ENCODE measurements at regions not wholly inside any gene's neighbourhood (a gene's known extent, or its start where the extent isn't known, plus 50 kb on each side); places are given as distances from the start of the nearest gene placed in this dataset.
"Not testable (repeated sequence)": the region's sequence is repeated elsewhere in the genome, so short reads cannot be mapped to it uniquely, and the experiment has no call there.

DNA sequence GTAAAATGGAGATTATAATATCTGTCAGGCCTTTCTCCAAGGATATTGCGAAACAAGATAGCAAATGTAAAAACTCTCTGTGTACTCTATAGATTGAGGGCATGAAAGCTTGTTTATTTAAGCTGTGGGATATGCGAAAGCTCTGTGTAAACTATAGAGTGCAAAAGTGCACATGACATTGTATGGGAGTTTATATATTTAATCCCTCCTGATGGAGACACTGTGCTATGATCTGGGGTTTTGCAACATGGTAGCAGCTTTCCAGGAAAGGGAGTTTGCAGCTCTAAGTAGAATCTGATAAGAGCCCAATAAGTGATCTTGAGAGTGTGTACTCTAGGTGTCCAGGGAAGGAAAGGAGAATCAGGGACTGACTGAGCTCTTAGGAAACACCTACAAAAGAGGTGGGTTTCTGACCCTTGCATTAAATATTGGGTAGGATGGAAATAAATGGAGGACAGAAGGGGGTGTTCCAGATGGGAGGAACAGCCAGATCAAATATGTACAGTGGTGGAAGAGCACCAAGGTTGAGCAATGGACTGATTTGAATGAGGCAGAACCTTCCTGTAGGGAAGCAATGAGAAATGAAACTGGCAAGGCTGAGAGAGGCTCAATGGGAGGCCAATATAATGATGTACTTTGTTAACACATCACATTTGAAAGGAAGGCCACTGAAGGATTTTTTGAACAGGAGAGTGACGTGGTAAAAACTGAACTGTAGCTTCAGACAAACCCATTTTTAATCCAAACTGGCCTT, 450.1 kb downstream of the GJA1 start:
- DNase-seq: no peak

DNA sequence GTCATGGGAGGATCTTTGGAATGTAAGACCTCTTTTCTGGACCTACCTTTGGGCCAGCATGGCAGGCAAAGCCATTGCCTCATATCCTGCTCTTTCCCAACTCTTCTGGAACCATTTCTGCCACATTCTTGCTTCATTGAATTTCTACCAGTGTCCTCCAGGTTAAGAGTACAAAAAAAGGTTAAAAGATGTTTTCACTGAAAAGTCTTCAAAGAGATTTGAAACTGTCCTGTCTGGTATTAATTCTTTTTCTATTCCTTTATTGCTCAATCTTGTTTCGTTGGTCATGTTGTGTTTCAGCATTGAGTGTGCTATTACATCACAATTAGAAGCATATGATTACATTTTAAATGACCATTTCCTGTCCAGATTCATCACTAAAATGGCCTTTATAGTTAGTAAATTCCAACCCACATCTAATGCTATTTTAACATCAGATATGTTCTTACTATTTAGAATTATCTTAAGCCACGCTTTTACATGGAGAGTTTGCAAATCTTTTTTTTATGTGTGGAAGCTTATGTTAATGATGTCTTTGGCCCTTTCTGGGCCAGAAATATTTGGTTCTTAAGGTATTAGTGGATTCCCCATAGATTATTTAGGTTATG, 450.9 kb downstream of the GJA1 start:
- no peak for DNase-seq

DNA sequence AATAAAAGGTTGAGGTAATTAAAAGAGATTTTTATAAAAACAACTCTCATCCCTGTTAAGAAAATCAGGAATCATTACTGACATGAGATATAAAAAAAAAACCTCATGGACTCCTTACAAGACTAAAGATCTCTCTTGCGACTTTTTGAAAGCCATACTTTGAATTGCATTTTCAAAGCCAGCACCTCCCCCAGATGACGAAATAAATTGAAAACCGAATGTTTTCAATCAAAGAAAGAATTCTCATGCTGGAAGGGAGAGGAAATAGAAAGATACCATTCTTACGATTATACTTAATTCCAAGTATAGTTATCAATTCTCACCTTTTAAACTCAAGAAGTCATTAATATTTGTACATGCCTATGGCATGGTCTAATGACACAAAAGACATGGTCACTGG, 452.3 kb downstream of the GJA1 start:
- DNase-seq: no peak

DNA sequence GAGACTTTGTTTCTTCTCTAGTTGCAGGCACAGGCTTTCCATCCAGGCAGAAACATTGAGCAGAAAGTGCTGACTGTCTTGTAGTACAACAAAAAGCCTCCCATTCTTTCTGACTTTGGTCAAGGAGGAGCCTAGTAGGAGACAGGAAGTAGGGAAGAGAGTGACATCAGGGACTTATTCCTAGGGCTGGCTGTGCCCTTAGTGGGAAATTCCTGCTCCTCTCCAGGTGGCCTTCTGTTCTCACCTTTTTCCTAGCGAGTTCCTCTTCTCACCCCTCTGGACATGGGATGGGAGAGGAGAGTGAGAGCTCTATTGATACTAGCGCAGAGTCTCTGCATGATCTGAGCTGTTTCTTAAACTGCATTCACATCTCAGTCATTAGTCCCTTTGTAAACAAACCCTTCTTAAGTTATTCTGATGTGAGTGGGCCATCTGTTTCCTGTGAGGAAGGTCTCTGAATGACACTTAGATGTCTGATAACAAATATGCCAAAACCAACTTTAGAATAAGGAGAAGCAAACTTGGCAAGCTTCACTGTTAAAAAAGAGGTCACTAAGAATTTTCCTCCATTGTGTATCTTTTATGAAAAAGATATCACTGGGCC, 455.0 kb downstream of the GJA1 start:
- DNase-seq: no peak

DNA sequence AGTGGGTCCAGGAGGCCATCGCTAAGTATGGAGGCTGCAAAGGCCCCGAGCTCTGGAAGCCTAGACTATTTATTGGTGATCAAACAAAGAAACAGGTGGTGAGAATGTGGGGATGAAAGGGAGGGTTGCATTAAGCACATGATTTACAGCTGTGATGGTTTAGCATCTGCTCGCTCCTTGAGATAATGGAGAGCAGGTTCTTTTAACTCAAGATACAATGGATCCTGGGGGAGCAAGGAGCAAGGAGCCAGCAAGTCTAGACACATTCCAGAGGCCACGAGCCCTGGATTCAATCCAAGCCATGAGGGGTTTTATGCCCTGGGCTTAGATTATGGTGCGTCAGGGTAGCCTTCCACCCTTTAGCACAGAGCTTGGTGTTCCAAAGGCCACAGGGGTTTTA, 460.3 kb downstream of the GJA1 start:
- not testable (repeated sequence) for DNase-seq

DNA sequence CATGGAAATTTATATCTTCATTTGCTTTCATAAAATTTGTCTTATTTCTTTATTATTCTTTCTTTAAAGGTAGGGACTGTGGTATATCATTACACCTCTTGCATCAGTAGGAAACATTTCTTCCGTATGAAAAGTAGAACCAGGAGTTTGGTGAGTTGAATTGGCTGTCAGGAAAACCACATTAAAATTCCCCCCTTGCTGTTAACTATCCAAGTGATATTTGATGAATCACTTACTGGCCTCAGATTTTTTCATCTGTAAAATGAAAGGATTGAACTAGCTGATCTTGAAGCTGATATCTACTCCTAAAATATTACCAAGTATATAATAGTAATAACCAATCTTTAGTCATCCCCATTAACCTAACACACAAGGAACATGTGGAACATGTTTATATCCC, 460.9 kb downstream of the GJA1 start:
- DNase-seq: no peak

DNA sequence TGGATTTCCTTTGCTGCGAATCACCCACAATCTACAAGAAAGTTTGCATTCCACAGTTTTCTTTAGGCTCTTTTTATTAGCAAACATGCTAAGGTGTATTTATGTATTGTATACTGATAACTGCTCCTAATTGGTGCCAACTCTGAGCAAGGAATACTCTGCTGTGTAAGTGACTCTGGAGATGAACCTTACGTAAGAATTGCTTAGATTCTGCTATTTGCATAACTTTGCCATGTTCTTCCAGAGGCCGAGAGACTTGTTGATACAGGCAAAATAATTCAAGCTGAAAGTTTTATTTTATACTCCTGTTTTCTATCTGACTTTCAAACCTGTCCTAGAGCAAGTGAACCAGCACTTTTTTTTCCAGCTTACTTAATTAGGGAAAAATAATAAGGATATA, 461.3 kb downstream of the GJA1 start:
- no peak for DNase-seq

DNA sequence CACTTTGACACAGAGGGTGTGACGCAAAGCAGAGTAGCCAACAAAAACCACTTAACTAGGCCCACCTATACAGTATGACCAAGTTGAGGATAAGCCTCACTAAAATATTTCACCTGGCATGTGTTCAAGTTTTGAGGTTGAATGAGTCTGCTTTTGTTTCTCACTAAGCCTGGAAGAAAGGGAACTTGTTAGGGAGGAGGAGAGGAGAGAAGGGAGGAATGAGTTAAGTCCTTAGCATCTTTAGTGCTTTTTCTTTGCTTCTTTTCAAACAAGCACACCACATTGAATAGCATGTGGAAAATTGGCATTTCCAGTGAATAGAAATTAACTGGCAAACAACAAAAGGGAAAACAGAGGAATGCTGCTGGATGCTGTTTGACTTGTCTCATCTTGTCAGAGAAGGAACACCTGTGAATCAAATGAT, 461.9 kb downstream of the GJA1 start:
- no peak for DNase-seq

DNA sequence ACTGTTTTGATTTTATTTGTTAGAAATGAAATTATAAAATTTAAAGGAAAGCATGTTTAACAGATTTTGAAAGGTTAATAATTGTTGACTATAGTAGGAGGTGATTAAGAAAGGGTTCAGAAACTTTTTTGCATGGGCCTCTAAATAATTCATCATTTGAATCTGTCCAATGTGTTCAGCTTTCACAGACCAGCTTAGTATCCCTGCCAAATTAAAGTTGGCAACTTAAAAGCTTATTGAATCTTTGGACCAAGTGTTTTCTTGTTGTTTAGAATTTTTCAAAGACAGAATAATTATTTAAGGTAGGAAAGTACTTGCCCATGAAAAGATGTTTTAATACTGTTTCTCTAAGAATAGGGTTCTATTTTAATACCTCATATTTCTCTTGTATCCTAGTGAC, 466.0 kb downstream of the GJA1 start:
- no peak for DNase-seq

DNA sequence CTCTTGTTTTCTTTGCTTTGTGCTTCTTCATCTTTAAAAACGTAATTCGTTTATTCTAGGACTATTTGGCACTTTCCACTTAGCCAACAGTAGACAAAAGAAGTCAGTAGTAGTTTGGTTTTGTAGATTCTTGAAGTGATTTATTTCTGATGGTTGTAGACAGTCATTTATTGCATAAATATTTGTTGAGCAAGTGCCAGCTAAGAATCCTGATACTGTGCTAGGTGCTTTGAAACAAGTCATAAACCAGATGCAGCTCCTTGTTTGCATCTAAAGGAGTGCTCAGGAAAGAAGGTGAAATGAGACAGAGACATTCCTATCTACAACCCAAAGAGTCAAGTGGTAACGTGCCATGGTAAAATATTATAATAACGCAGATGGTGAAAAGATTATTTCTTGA, 469.1 kb downstream of the GJA1 start:
- no peak for DNase-seq

DNA sequence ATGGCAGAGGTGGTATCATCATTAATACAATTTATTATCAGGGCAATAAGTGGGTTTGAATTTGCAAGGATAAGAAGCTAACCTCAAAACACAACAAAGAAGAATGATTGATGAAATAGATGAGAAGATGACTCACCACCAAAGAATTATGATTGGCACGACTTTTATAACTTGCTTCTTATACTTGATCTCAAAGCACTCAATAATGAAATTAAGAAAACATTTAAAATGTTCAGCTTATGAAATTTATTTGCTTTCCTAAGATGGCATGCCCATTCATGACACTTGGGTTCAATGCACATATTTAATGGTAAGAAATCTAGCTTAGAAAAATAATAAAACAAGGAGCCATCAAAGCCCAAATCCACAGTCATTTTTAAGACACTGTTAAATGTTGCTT, 477.5 kb downstream of the GJA1 start:
- no peak for DNase-seq

DNA sequence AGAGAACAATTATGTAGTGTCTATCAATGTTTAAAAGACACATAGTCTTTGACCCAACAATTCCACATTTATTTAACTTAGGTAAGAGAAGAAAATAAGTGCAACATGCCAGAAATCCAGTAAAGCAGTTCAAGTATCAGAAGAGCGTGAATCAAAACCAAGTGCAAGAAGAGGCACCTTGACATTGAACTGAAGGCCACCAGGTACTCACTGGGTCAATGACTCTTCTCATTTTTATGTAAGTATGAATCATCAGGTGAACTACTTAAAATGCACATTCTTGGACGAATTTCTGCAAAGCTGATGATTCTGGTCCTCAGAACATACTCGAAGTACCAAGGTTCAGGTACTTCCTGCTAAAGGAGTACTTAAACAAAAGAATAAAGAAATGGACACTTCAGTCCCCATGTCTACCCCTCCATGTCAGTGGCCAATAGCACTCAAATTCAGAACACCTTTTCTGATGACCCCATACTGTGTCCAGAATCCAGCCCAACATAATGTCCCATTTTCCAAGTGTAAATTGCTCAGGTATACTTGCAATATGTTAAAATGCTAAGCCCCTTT, 481.9 kb downstream of the GJA1 start:
- no peak for DNase-seq

DNA sequence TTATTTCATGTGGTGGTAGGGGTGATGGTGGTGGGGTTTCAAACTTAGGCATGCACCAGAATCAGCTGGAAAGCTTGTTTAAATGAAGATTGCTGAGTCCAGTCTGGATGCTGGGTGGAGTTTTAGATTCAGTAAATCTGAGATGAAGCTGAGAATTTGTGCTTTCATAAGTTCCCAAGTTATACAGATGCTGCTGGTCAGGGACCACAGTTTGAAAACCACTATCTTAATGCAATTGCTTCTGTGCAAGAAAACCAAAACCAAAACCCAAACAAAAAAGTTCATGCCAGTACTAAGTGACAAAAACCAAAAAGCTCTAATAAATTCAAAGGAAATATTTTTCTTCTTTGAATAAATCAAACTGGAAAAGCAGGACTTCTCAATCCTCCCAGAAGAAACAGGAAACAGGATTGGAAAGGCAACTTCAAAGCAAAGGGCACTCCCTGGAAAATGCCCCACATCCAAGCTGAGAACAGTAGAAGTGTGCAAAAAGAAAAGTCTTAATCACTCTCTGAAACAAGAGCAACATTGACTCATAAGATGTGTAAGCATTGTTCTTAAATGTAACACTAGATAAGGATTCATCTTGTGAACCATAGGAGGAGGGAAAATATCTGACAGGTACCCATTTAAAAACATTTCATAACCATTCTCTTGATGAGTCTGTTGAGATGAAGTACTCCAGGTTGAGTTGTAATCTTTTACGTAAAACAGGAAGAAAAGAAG, 481.5 kb upstream of the HSF2 start:
- DNase-seq: no peak

DNA sequence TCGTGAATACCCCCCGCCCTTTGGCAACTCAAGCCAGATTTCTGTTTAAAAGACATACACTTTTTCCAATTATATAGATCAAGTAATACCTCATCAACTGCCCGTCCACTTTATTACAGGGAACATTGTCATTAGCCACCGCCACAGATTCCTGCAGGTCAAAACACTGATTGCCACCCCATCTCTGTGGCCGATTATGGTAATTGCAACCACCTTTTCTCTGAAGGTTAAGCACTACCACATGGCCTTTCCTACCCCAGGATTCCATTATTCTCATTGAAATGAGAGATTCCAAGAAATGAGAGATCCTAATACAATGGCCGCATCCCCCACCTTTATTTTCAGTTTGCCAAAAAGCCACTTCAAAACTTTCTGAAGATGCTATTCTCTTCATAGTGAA, 478.8 kb upstream of the HSF2 start:
- DNase-seq: no peak

DNA sequence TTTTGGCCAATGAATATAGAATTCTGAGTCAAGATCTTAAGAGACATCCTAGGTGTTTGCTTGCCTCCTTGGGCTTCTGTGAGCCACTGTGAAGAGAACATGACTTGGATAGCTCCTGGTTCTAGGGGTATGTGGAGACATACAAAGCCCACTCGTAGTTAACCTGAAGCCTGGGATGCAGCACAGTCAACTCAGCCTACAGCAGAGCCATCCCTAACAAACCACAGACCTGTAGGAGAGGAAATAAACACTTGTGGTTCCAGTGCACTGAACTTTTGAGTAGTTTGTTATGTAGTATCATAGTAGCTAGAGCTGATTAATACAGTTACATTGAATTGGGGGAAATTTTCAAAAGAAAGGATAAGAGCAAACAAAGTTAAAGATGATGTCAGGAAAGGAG, 474.4 kb upstream of the HSF2 start:
- DNase-seq: no peak

DNA sequence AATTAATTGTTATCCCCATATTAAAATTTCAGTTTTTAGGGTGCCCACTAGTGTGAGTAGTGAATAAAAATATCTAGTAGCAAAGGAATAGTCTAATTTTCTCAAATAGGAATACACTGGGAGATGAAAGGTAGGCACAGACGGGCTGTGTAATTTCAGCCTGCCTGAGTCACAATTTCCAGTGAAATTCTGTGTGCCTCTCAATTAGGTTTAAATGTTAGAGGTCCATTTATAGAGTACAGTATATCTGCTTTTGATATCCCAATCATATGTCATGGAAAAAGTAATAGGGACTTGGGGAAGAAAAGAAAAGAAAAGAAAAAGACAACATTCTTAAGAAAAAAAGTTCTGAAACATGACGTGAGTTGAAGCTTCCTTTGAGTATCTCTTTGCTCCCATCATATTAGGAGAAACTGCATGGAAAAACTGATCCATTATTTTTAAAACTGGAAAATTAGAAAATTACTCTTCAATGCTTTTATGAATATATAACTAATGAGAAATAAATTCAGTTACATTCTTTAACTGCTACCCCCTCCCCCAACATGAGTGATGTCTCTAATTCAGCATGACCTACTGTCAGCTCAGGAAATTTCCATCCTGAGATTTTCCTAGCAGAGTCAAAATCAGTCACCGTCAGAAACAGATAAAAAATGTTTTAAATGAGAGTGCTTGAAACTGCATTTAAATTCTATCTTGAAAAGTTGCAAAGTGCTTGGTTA, 473.8 kb upstream of the HSF2 start:
- no peak for DNase-seq

DNA sequence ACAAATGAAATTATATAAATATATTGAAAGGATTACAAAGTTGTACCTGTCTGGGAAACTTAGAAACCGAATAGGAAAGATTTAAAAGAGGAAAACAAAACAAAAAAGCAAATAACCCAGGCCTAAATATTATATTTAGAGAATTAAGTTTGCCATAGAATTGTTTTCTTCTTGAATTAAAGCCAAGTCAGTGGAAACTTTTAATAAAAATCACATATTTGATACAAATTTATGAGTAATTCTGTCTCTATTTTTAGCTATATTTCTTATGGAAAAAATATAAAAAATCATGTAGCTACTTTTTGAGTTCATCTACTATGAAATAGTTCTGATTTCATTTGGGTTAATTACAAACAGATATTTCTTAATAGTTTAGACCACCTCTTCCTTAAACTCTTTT, 470.2 kb upstream of the HSF2 start:
- no peak for DNase-seq

DNA sequence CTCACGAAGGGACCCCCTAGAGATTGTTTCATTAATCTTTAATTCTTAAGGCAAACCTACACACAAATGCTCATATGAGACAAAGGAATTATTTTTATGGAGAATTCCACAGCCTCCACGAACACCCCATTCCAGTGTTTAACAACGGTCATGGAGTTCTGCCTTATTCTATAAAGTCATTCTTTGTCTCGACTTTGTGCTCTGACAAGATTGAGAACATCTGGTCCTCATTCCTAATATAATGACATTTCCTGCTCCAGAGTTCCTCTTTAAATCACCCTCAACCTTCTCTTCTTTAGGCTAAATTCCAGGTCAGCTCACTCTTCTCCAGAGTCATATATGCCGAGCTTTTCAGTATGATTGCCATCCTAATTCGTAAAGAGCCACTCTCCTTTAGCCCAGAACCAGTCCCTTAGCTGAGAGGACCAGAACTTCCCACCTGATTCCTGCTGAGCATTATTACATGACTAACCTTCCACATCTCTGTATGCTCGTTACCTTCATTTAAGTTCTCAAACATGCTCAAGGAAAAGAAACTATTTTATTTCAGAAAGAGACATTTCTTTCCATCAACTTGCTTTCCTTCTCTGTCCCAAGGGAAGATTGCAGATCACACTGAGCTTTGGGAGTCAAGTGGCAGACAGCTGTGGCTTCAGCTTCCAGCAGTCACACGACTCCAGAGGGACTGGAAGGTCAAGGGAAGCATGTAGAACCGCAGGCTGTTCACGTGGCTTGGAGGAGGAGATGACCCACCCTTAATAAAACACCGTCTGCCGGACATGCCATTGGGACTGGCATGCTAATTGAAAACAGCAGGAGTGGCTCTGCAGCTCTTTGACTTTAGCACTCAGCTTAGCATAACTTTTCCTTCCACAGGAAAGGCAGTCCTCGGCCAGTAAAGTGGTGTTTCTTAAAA, 467.1 kb upstream of the HSF2 start:
- DNase-seq: peak; percentile 76

DNA sequence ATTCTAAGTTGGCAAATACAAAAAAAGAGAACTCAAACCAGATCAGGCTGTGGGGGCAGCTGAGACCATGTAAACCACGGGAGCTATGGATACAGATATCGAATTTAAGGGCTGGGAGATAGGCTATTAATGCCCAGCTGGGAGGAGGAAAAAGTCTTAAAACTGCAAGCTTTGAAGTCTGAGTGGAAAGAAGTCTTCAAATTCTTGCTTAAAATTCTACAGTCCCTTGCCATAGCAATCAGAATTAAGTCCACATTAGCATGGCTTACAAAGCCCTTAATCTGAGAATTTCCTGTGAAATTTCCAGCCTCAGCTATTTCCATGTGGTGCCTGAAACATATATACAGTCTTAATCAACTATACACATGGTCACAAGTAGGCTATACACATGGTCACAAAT, 465.0 kb upstream of the HSF2 start:
- DNase-seq: no peak

DNA sequence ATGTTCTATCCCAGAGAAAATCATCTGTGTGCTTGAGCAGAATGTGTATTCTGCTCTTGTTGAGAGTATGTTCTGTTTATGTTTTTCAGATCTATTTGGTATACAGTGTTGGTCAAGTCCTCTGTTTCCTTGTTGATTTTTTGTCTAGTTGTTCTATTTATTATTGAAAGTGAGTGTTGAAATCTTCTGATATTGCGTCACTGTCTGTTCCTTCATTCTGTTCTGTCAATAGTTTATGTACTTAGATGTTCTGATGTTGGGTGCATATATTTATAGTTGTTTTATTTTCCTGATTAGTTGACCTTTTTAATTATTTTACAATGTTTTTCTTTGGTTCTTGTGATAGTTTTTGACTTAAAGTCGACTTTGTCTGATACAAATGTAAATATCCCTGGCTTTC, 458.7 kb upstream of the HSF2 start:
- DNase-seq: no peak

DNA sequence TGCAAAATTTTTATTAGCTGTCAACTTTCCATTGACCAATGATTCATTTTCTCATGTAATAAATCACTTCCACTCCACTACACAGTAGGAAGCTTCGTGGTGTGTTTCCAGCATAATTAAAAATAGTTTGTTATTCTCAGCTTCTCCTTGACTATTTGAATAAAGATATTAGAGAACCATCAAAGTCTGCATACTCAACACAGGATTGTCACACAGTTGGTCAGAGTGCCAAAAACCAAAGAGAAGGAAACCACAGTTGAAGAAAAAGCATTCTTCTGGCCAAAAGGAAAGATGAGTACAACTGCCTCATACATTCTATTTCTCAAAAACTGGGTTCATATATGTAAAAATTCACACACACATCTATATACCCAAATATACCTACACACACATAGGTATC, 455.1 kb upstream of the HSF2 start:
- no peak for DNase-seq

DNA sequence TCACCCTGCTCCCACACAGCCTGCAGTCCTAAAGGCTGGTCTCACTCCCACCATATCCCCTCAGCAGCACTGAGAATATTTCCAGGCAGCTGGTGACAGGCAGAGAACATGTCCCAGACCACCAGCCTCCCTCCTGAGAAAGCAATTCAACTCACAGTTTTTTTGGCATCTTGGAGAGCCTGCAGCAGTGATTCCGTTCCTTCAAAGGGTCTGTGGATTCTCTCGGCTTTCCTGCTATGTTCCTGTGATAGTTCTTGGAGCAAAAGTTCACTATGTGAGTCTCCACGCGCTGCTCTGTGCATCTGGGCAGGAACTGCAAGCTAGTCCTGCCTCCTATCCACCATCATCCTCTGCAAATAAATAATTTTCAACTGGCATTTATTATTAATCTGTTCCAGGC, 448.3 kb upstream of the HSF2 start:
- DNase-seq: no peak

All from left hindlimb (tissue), 1 donor.